ENCODE measurements at regions not wholly inside any gene's neighbourhood (a gene's known extent, or its start where the extent isn't known, plus 50 kb on each side); places are given as distances from the start of the nearest gene placed in this dataset.

- Histone ChIP-seq H3K4me1 (replicated peaks in 1 of 2) (peaks cover 12 to 21% of the 10 kb centered on the region in 2 donors), H3K9me3 (replicated peaks in 1 of 3) (no peaks in the 10 kb centered on the region), H3K27ac (no peak overlapping the region), H3K4me3 (no peak overlapping the region), H3K36me3 (replicated peaks in 1 of 2) (no peaks in the 10 kb centered on the region), H3K27me3 (no peaks in the 10 kb centered on the region)
- intact Hi-C loops (cut with DNase I) = no loop called here
- WGBS, 4 donors = 68 to 86% (median 76%) methylated on average over 3 to 4 of the region's 4 CpGs
- DNase-seq = no peak
- TF ChIP-seq POLR2A (IDR thresholded peaks at IDR 0.05) (no peak), CTCF (IDR thresholded peaks at IDR 0.05) (no peak)
Observed at GRCh38 chr6:43913375-43914271, 143.6 kb downstream of the VEGFA start.

GRCh38 chr6:43912598-43913371 is 142.8 kb downstream of the VEGFA start:
- TF ChIP-seq CTCF (IDR thresholded peaks at IDR 0.05) = no peak
- no peak for TF ChIP-seq POLR2A (IDR thresholded peaks at IDR 0.05)
- intact Hi-C loops (cut with DNase I) = no loop called here
- no peak for DNase-seq
- H3K4me1 ChIP-seq (replicated peaks in 1 of 2) = peaks cover 12 to 19% of the 10 kb centered on the region in 2 donors
- WGBS, 4 donors = 88 to 94% (median 91%) methylated on average over 3 to 14 of the region's 14 CpGs
- no peaks in the 10 kb centered on the region for H3K27me3 ChIP-seq
- no peaks in the 10 kb centered on the region for H3K9me3 ChIP-seq (replicated peaks in 1 of 3)
- no peak overlapping the region for H3K4me3 ChIP-seq
- no peaks in the 10 kb centered on the region for H3K36me3 ChIP-seq (replicated peaks in 1 of 2)
- H3K27ac ChIP-seq = no peak overlapping the region

- peaks cover 8 to 13% of the 10 kb centered on the region in 2 donors for H3K4me1 ChIP-seq (replicated peaks in 1 of 2)
- no peaks in the 10 kb centered on the region for H3K36me3 ChIP-seq (replicated peaks in 1 of 2)
- H3K4me3 ChIP-seq = no peak overlapping the region
- TF ChIP-seq POLR2A (IDR thresholded peaks at IDR 0.05) (no peak), CTCF (IDR thresholded peaks at IDR 0.05) (no peak)
- no peak overlapping the region for H3K27ac ChIP-seq
- DNase-seq = no peak
- intact Hi-C loops (cut with DNase I) = no loop called here
- WGBS, 4 donors = 77 to 90% (median 87%) methylated on average over 7 of the region's 7 CpGs
- no peaks in the 10 kb centered on the region for H3K9me3 ChIP-seq (replicated peaks in 1 of 3)
- H3K27me3 ChIP-seq = no peaks in the 10 kb centered on the region
Observed at GRCh38 chr6:43912116-43912577, 142.1 kb downstream of the VEGFA start.

- DNase-seq = no peak
- WGBS, 4 donors = 83 to 85% (median 84%) methylated on average over 8 of the region's 8 CpGs
- TF ChIP-seq CTCF (IDR thresholded peaks at IDR 0.05) (no peak), POLR2A (IDR thresholded peaks at IDR 0.05) (no peak)
- H3K27ac ChIP-seq = no peak overlapping the region
- no peaks in the 10 kb centered on the region for H3K9me3 ChIP-seq (replicated peaks in 1 of 3)
- intact Hi-C loops (cut with DNase I) = no loop called here
- H3K4me3 ChIP-seq = no peak overlapping the region
- peaks cover 2 to 7% of the 10 kb centered on the region in 2 donors for H3K4me1 ChIP-seq (replicated peaks in 1 of 2)
- no peaks in the 10 kb centered on the region for H3K36me3 ChIP-seq (replicated peaks in 1 of 2)
- H3K27me3 ChIP-seq = no peaks in the 10 kb centered on the region
Observed at GRCh38 chr6:43911354-43912115, 141.5 kb downstream of the VEGFA start.
